ENCODE measurements at regions not wholly inside any gene's neighbourhood (a gene's known extent, or its start where the extent isn't known, plus 50 kb on each side); places are given as distances from the start of the nearest gene placed in this dataset.

GRCh38 chr2:7242189-7242867, 325.1 kb downstream of the RNF144A start:
- TF ChIP-seq CTCF (conservative IDR thresholded peaks at IDR 0.05; ENCODE audit: low read depth, low read length) (no peak), EZH2 (IDR thresholded peaks at IDR 0.05; ENCODE audit: borderline replicate concordance, low read depth, low read length, poor library complexity, severe bottlenecking) (no peak)
- H3K4me3 ChIP-seq (ENCODE audit: low read depth, low read length, poor library complexity, severe bottlenecking) = no peak overlapping the region
- CTCF ChIA-PET = no interaction called here
- intact Hi-C loops (cut with micrococcal nuclease; ENCODE audit: unreplicated experiment) = no loop called here
- no peaks in the 10 kb centered on the region for H3K4me1 ChIP-seq (ENCODE audit: insufficient read depth, low read length, poor library complexity, severe bottlenecking)
- H3K9me3 ChIP-seq (ENCODE audit: low read depth, low read length, poor library complexity, severe bottlenecking) = no peaks in the 10 kb centered on the region
- H3K27ac ChIP-seq (ENCODE audit: low read depth, low read length, poor library complexity, severe bottlenecking) = no peak overlapping the region
- no peaks in the 10 kb centered on the region for H3K36me3 ChIP-seq (ENCODE audit: insufficient read depth, low read length, poor library complexity, severe bottlenecking)
- no peaks in the 10 kb centered on the region for H3K27me3 ChIP-seq (replicated peaks; ENCODE audit: insufficient read depth, low read depth, low read length, poor library complexity)
- POLR2A ChIA-PET (ENCODE audit: low non-redundant PET) = no interaction called here
- BruUV-seq (replicated peaks) = no TSS peak
- DNase-seq (ENCODE audit: low spot score) = no peak

GRCh38 chr2:7243276-7243675, 326.1 kb downstream of the RNF144A start:
- DNase-seq (ENCODE audit: low spot score) = no peak
- TF ChIP-seq CTCF (conservative IDR thresholded peaks at IDR 0.05; ENCODE audit: low read depth, low read length) (no peak), EZH2 (IDR thresholded peaks at IDR 0.05; ENCODE audit: borderline replicate concordance, low read depth, low read length, poor library complexity, severe bottlenecking) (no peak)
- no TSS peak for BruUV-seq (replicated peaks)
- H3K4me3 ChIP-seq (ENCODE audit: low read depth, low read length, poor library complexity, severe bottlenecking) = no peak overlapping the region
- ChIA-PET POLR2A (ENCODE audit: low non-redundant PET) (no interaction called here), CTCF (no interaction called here)
- H3K4me1 ChIP-seq (ENCODE audit: insufficient read depth, low read length, poor library complexity, severe bottlenecking) = no peaks in the 10 kb centered on the region
- no peaks in the 10 kb centered on the region for H3K27me3 ChIP-seq (replicated peaks; ENCODE audit: insufficient read depth, low read depth, low read length, poor library complexity)
- no peak overlapping the region for H3K27ac ChIP-seq (ENCODE audit: low read depth, low read length, poor library complexity, severe bottlenecking)
- H3K36me3 ChIP-seq (ENCODE audit: insufficient read depth, low read length, poor library complexity, severe bottlenecking) = no peaks in the 10 kb centered on the region
- no peaks in the 10 kb centered on the region for H3K9me3 ChIP-seq (ENCODE audit: low read depth, low read length, poor library complexity, severe bottlenecking)
- intact Hi-C loops (cut with micrococcal nuclease; ENCODE audit: unreplicated experiment) = no loop called here

- no TSS peak for BruUV-seq (replicated peaks)
- no peak for DNase-seq (ENCODE audit: low spot score)
- no peaks in the 10 kb centered on the region for H3K36me3 ChIP-seq (ENCODE audit: insufficient read depth, low read length, poor library complexity, severe bottlenecking)
- no peaks in the 10 kb centered on the region for H3K9me3 ChIP-seq (ENCODE audit: low read depth, low read length, poor library complexity, severe bottlenecking)
- ChIA-PET CTCF (no interaction called here), POLR2A (ENCODE audit: low non-redundant PET) (no interaction called here)
- TF ChIP-seq CTCF (conservative IDR thresholded peaks at IDR 0.05; ENCODE audit: low read depth, low read length) (no peak), EZH2 (IDR thresholded peaks at IDR 0.05; ENCODE audit: borderline replicate concordance, low read depth, low read length, poor library complexity, severe bottlenecking) (no peak)
- H3K4me1 ChIP-seq (ENCODE audit: insufficient read depth, low read length, poor library complexity, severe bottlenecking) = peaks cover 7% of the 10 kb centered on the region
- no peak overlapping the region for H3K27ac ChIP-seq (ENCODE audit: low read depth, low read length, poor library complexity, severe bottlenecking)
- intact Hi-C loops (cut with micrococcal nuclease; ENCODE audit: unreplicated experiment) = no loop called here
- no peak overlapping the region for H3K4me3 ChIP-seq (ENCODE audit: low read depth, low read length, poor library complexity, severe bottlenecking)
- no peaks in the 10 kb centered on the region for H3K27me3 ChIP-seq (replicated peaks; ENCODE audit: insufficient read depth, low read depth, low read length, poor library complexity)
Observed at GRCh38 chr2:7256377-7256776, 339.2 kb downstream of the RNF144A start.
